Activated CD8-positive, alpha-beta memory T cell treated with anti-CD3 and anti-CD28 coated beads for 1 hour (primary cell): ENCODE measurements at regions not wholly inside any gene's neighbourhood (a gene's known extent, or its start where the extent isn't known, plus 50 kb on each side); places are given as distances from the start of the nearest gene placed in this dataset.
"Not testable (repeated sequence)": the region's sequence is repeated elsewhere in the genome, so short reads cannot be mapped to it uniquely, and the experiment has no call there.

Source experiments
- DNase-seq, 2 donors: peaks; one replicate each; pipeline ENCODE4 v3.0.0-alpha.2; 2020; ENCODE audit warnings: low read depth in 1 of 2; ENCODE audit errors: extremely low read depth in 1 of 2

GRCh38 chr1:193471981-193472380, 285.6 kb upstream of the B3GALT2 start:
- DNase-seq, result no peak

DNA sequence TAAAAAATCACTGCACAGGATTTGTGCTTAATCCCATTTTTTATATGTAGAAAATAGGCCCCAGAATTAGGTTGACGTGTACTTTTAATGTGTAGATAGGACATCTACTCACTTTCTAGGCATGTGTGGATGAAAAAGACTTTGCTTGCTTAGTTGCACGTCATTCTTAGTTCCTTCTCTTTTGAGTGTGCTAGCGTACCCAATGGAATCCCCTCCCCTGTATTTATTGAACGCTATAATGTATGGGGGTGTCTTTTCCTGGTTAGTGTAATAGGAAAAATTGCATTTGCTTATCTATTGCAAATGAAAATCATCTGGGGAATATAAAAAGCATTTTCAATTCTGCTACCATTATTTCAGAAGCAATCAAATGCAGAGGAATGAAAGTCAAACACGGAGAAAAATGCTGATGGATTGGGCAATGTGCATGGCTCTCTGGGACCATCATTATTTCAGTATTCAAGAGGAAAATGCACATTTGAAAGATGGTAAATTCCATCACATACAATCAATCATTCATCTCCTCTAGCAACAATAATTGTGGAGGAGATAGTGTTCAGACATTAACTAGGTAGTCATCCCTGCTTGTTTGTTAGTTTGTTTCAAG, 277.0 kb upstream of the B3GALT2 start:
- no peak for DNase-seq

DNA sequence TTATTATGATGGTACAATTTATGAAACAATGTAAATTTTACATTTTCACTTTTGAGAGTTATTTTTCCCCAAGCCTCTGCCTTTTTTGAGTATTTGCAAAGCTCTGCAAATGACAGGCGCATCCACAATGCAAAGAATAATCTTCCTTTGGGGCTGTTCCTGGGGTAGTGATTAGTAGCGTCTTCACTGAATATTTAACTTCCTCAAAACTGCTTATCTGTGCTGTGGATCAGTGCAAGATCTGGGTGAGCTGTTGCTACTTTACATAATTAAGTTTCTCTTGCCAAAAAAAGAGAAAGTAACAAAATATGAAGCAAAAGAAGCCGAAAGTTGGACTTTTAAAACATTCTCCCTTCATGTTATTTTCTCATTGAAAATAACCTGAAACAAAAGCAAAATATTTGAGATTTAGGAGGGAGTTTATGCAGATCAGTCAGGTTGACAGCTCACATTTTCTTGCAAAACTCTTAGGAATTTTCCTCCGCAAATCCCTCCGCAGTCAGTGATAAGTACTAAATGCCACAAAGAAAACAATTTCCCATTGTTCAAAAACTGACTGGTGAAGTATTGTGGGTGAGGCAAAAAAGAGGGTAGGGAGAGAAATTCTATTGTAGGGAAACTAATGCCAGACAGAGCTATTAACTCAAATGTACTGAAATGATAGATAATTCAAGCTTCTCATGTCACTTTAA, 276.4 kb upstream of the B3GALT2 start:
- no peak for DNase-seq

GRCh38 chr1:193458628-193459027, 272.2 kb upstream of the B3GALT2 start:
- no peak for DNase-seq

DNA sequence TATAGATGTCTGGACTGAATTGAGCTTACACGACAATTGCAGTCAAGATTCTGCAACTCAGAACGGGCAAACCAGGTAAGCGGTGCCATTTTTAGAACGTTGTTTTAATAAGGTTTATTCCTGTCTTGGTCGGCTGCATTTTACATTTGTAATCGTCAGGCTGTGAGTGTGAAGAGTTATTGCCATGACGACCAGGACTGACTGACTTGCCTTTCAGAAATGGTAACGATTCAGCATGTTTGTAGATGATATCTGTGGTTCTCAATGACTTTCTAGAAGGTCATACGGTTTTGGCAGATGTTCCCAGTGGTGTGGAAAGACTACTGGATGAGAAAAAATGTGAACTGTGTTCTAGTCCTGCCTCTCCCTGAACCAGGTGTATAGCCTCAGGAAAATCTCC, 271.3 kb upstream of the B3GALT2 start:
- no peak for DNase-seq

- DNase-seq, result no peak
These were observed 270.4 kb upstream of the B3GALT2 start for GRCh38 chr1:193456811-193457280.

- no peak for DNase-seq
These were observed 265.2 kb upstream of the B3GALT2 start for GRCh38 chr1:193451606-193452005.

GRCh38 chr1:193451001-193451400, 264.6 kb upstream of the B3GALT2 start:
- DNase-seq, result no peak

- no peak for DNase-seq
These were observed 262.5 kb upstream of the B3GALT2 start for GRCh38 chr1:193448682-193449461.

- DNase-seq, result no peak
These were observed 257.5 kb upstream of the B3GALT2 start for GRCh38 chr1:193443886-193444285.

GRCh38 chr1:193438771-193439170, 252.4 kb upstream of the B3GALT2 start:
- DNase-seq, result no peak

- DNase-seq, result no peak
These were observed 251.9 kb upstream of the B3GALT2 start for GRCh38 chr1:193438312-193438711.

GRCh38 chr1:193437785-193438184, 251.4 kb upstream of the B3GALT2 start:
- no peak for DNase-seq

DNA sequence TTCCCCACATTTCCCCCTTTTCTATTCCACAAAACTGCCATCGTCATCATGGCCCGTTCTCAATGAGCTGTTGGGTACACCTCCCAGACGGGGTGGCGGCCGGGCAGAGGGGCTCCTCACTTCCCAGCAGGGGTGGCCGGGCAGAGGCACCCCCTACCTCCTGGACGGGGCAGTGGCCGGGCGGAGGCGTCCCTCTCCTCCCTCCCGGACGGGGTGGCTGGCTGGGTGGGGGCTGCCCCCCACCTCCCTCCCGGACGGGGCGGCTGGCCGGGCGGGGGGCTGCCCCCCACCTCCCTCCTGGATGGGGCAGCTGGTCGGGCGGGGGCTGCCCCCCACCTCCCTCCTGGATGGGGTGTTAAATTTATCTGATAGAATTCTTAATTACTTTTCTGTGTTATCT, 250.9 kb upstream of the B3GALT2 start:
- not testable (repeated sequence) for DNase-seq

- no peak for DNase-seq
These were observed 249.4 kb upstream of the B3GALT2 start for GRCh38 chr1:193435781-193436180.

GRCh38 chr1:193434319-193434718, 247.9 kb upstream of the B3GALT2 start:
- DNase-seq, result no peak

DNA sequence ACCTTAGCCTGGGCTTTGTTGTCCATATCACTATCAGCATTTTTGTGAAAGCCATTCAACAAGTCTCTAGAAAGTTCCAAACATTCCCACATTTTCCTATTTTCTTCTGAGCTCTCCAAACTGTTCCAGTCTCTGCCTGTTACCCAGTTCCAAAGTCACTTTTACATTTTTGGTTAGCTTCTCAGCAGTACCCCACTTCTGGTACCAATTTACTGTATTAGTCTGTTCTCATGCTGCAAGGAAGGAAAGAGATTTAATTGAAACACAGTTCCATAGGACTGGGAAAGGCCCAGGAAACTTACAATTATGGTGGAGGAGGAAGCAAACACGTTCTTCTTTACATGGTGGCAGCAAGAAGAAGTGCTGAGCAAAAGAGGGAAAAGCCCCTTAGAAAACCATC, 247.2 kb upstream of the B3GALT2 start:
- no peak for DNase-seq

DNA sequence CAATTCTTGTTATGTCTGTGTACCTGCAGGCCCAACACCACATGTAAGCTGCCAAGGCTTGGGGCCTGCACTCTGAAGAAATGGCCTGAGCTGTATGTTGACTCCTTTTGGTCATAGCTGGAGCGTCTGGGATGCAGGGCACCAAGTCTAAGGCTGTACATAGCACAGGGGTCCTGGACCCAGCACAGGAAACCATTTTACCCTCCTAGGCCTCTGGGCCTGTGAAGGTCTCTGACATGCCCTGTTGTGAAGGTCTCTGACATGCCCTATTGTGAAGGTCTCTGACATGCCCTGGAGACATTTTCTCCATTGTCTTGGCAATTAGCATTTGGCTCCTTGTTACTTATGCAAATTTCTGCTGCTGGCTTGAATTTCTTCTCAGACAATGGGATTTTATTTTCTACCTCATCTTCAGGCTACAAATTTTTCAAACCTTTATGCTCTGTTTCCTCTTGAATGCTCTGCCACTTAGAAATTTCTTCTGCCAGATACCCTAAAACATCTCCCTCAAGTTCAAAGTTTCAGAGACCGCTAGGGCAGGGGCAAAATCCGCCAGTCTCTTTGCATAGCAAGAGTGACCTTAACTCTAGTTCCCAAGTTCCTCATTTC, 246.7 kb upstream of the B3GALT2 start:
- no peak for DNase-seq

GRCh38 chr1:193431265-193431977, 245.0 kb upstream of the B3GALT2 start:
- DNase-seq, result no peak

DNA sequence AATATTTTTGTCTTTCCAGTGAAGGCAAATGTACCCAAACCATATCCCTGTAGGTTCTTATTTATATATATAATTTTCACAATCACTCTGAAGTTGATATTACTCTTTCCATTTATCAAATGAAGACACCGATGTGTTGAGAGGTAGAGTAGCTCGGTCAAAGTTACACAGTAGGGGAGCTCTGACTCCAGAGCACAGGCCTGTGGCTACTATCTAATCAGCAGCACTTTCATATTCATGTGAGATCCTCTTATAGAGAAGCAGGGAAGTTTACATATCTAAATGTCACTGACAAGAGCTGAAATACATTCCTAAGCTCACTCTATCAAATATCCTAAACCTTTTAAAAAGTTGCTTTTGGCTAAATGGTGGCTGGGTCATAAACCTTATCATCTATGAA, 241.1 kb upstream of the B3GALT2 start:
- DNase-seq, result no peak

DNA sequence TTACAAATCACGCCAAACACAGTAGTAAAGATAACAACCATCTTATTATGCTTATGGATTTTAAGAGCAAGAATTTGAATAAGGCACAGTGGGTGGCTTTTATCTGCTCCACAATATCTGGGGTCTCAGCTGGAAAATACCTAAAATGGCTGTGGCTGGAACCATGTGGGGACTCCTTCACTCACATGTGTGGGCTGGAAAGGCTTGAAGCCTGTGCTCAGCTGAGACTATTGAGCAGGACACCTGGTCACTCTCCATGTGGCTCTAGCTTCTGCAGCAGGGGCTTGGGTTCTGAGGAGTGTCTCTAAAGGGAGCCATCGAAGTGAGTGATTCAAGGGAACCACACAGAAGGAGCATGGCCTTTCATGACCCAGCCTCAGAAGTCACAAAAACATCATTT, 239.6 kb upstream of the B3GALT2 start:
- no peak for DNase-seq
